Epithelial cell of proximal tubule (primary cell): ENCODE measurements at regions not wholly inside any gene's neighbourhood (a gene's known extent, or its start where the extent isn't known, plus 50 kb on each side); places are given as distances from the start of the nearest gene placed in this dataset.
"Not testable (repeated sequence)": the region's sequence is repeated elsewhere in the genome, so short reads cannot be mapped to it uniquely, and the experiment has no call there.

Source experiments
- DNase-seq: peaks from one replicate; pipeline ENCODE4 v3.0.0-alpha.2; 2011; ENCODE audit warnings: low read depth
- H3K4me3 ChIP-seq: 2 replicates; pipeline ENCODE4 v1.5.1; 2011; ENCODE audit warnings: low read depth, mild to moderate bottlenecking, low read length
- CTCF ChIP-seq: conservative IDR thresholded peaks from 2 replicates; pipeline ENCODE4 v1.5.1; 2012; ENCODE audit warnings: low read depth, mild to moderate bottlenecking, low read length

GRCh38 chr3:94373456-94373855 lies 310.6 kb downstream of the NSUN3 start:
- TF ChIP-seq CTCF, result no peak
- no peak for DNase-seq
- H3K4me3 ChIP-seq, result no peak overlapping the region

GRCh38 chr3:94374439-94375161 lies 311.7 kb downstream of the NSUN3 start:
- no peak for TF ChIP-seq CTCF
- H3K4me3 ChIP-seq, result no peak overlapping the region
- no peak for DNase-seq

GRCh38 chr3:94377123-94377696 lies 314.3 kb downstream of the NSUN3 start:
- H3K4me3 ChIP-seq, DNase-seq: not testable (repeated sequence)

GRCh38 chr3:94377863-94378262 lies 315.0 kb downstream of the NSUN3 start:
- not testable (repeated sequence) for H3K4me3 ChIP-seq, DNase-seq

- no peak for DNase-seq
- H3K4me3 ChIP-seq, result no peak overlapping the region
- no peak for TF ChIP-seq CTCF
Measured at GRCh38 chr3:94378322-94378721, 315.5 kb downstream of the NSUN3 start.

GRCh38 chr3:94379264-94379663 lies 316.4 kb downstream of the NSUN3 start:
- no peak overlapping the region for H3K4me3 ChIP-seq
- no peak for DNase-seq
- TF ChIP-seq CTCF, result no peak

- no peak for TF ChIP-seq CTCF
- H3K4me3 ChIP-seq, result no peak overlapping the region
- no peak for DNase-seq
Measured at GRCh38 chr3:94394885-94395284, 332.0 kb downstream of the NSUN3 start.

GRCh38 chr3:94395851-94396250 lies 333.0 kb downstream of the NSUN3 start:
- no peak overlapping the region for H3K4me3 ChIP-seq
- no peak for DNase-seq
- TF ChIP-seq CTCF, result no peak
